Fibroblast of skin of right biceps (primary cell): ENCODE measurements at regions not wholly inside any gene's neighbourhood (a gene's known extent, or its start where the extent isn't known, plus 50 kb on each side); places are given as distances from the start of the nearest gene placed in this dataset.
"Not testable (repeated sequence)": the region's sequence is repeated elsewhere in the genome, so short reads cannot be mapped to it uniquely, and the experiment has no call there.

Source experiments
- DNase-seq: peaks from one replicate; pipeline ENCODE4 v3.0.0-alpha.2; 2013

DNA sequence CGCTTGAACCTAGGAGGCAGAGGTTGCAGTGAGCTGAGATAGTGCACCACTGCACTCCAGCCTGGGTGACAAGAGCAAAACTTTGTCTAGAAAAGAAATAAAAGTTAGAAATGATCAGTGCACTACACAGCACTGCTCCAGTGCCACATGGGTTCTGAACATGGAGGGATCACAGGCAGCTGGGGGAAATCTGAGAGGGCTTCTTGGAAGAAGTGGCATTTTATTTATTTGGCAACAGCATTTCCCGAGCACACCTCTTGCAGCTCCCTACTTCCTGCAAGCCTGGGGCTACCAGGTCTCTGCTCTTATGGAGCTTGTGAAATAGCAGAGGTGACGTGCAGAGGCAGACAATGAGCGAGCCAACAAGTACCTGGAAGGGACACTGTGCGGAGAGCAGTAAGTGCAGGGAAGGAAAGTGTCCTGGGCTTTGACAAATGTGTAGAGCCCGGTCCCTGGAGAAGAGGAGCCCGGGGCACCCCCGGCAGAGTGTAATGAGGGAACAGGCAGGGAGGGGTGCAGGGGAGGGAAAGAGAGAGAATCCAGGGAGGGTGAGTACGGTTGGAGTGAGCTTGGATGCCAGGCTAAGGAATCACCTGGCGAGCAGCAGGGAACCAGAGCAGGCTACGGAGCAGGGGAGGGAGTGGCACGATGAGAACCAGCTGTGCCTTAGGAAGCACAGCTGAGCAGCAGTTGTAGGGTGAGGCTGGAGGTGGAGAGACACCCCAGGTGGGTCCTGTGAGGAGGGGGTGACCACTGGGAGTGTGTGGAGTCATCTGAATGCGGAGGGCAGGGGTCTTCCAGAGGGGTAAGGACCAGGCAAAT lies 104.6 kb upstream of the CTBP2 start:
- no peak for DNase-seq

DNA sequence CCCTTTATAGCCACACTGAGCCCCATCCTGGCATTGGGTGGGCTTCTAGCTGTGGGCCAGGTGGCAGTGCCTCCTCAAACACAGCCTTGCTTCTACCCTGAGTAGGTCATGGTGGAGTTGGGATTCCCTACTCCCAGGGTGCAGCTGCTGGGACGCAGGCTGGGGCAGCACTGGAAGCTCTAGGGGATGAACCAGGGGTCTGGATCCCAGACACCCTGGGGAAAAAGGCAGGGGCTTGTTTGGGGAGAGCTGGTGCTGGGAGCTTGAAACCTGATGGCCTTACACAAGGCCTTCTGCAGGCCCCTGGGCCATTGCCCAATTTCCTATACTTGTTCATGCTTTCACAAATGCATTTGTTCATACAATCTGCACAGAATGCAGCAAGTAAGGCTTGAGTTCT lies 103.7 kb upstream of the CTBP2 start:
- no peak for DNase-seq

DNA sequence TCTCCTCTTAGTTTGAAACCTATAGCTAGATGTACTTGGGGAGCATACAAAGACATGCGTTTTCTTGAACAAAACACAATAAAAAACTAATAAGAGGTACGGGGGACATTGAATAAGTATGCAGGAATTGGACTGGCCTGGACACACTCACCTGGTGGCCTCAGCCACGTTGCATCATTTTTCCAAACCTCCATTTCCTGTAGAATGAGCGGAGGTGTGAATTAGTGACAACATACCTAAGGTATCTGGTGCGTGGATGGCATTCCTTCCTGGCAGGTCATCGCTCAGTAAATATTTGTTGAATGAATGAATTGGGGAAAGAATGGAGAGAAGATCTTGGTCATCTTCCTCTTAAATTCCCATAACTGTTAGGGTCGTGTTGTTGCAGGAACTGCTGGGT lies 103.2 kb upstream of the CTBP2 start:
- DNase-seq: peak; percentile 69

DNA sequence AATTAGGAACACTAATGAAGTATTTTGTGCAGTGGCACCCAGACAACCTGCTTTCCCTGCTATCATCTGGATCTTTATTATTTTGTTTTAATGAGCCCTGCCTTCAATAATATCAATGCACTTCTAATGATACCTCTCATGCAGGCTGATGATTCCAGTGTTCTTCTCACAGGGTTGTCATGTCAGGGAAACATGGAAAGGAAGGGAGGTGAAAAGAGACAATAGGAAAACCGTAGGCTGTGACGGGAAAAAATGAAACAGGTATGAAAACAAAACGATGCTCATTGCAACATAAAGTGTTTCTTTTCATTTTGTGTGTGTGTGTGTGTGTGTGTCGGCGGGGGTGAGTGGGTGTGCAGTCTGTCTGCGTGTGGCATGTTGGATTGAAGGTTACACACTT lies 102.6 kb upstream of the CTBP2 start:
- no peak for DNase-seq

DNA sequence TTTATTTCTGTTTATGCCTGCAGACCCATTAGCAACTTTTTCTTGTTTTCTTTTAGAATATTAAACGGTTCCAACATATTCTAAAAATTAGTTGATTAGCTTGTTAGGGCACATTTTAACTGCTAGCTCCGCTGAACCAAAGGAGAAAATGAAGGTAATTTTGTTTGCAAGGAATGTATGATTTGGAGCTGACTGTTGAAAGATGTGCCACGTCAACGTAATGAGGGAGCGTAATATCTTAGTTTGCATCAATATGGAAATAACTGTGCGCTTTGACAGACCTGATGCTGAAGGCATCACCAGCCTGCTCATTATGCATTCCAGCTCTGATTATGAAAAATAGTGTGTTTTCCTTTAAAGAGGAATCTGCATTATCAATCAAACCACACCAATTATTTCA lies 102.0 kb upstream of the CTBP2 start:
- DNase-seq: no peak

DNA sequence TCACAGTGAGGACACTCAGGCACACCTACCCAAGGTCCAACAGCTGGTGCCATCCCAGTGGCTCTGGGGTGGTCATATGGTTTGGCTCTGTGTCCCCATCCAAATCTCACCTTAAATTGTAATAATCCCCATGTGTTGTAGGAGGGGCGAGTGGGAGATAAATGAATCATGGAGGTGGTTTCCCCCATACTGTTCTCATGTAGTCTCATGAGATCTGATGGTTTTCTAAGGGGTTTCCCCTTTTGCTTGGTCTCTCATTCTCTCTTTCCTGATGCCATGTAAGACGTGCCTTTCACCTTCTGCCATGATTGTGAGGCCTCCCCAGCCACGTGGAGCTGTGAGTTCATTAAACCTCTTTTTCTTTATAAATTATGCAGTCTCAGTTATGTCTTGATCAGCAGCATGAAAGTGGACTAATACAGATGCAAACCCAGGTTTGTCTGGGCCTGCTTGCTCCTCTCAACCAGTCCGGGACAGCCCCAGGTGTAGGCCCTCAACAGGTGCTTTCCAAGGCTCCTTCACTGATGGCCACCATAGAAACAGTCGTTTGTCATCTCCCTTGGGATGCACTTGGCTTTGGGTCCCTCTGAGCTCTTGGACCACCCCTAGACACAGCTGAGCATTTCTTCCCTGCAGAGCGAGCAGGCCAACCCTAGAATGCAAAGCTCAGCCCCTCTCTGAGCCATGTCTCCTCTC lies 101.3 kb upstream of the CTBP2 start:
- no peak for DNase-seq

DNA sequence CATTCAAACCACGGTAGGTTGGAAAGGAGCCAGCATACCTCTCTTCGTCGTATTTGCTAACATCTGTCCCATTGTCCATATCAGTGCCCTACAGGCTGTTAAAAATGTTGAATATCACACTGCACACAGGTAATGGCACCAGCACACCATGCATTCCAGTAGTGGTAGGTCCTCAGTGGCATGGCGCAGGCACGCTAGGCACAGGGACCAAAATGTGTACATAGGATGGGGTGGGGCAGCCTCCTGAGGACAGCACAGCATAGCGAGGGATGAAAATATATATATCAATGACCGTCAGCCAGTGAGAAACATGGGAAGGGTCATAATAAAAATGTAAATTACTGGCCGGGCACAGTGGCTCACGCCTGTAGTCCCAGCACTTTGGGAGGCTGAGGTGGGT lies 99.9 kb upstream of the CTBP2 start:
- DNase-seq: no peak

DNA sequence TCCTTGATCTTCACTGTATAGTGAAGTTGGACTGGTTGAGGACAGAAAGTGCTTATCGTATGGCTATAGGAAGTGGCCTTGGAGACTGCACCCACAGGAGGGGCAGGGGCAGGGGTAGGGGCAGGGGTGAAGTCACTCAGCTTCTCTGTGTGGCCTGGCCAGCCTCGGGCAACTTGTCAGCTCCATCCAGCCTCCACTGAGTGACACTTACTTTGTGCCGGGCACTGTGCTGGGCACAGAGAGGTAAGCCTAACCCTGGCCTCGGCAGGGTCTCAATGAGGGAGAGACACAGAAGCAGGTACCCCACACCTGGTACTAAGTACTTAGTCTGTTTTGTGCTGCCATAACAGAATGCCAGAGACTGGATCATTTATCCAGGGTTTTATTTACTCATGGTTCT lies 99.3 kb upstream of the CTBP2 start:
- no peak for DNase-seq

DNA sequence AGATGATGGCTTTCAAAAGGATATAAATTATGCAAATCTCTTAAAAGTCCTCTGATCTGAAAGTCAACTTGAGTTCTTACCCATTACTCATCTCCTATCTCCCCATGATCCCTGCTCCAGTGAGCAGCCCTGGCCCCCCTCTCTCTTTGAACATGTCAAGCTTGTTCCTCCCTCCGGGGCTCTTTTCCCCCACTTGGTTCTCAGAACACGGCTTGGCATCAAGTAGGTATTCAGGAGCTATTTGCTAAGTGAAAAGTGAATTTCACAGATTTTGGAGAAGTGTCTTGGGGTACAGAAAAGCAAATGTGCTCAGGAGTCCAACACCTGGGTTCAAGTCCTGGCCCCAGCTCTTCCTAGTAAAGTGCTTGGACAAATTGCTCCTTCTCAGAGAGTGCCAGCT lies 98.3 kb upstream of the CTBP2 start:
- DNase-seq: no peak

DNA sequence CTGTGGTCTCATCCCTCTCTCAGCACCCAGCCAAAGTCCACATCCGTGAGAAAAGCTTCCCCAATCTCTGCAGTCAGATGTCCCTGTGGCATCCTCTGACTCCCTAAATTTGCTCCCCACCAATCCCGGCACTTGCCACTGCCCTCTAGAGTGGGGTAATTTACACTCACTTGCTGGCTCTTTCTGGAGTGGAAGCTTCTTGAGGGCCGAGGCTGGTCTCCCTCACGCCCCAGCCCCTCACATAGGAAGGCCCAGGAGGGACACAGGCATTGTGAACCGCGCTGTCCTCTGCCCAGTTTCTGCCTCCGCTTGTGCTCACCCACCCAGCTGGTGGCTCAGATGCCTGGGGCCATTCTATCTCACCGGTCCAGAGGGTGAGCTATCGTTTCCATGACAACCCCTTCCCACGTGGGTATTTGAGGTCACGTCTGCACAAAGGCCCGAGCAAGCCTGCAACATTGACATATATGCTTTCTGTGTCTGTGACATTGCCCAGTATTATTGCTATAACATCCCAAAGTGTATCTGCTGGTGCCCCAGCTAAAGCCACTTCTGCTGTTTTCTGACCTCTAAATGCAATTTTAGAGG lies 97.3 kb upstream of the CTBP2 start:
- DNase-seq: no peak

DNA sequence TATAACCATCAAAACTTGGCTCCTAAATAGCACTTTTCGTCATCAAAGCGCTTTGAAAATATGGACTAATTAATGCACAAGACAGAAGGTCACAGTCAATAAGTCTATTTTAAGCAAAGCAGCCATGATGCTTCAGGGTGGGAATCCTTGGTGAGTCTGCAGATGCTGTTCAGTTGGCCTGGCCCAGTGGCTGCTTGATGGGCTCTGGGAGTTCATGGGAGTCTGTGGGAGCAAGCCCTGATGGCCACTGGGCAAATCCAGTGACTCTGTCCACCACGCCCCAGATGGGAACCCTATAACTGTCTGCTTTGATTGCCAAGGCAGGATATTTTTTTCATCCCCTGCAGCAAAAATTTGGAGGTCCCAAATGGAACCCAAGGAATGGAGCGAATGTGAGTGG lies 95.7 kb upstream of the CTBP2 start:
- DNase-seq: no peak

DNA sequence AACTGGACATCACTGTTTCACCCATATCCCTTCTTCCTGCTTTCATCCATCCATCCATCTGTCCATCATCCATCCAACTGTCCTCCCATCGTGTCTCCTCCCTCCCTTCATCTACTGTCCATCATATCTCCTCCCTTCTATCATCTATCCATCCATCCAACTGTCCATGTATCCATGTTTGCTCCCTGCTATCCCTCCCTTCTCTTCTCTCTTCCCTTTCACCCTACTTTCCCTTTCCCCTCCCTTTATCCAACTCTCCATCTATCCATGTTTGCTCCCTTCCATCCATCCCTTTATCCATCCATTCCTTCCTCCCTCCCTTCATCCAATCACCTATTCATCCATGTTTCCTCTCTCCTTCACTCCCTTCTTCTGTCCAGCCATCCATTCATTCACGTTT lies 92.6 kb upstream of the CTBP2 start:
- no peak for DNase-seq

DNA sequence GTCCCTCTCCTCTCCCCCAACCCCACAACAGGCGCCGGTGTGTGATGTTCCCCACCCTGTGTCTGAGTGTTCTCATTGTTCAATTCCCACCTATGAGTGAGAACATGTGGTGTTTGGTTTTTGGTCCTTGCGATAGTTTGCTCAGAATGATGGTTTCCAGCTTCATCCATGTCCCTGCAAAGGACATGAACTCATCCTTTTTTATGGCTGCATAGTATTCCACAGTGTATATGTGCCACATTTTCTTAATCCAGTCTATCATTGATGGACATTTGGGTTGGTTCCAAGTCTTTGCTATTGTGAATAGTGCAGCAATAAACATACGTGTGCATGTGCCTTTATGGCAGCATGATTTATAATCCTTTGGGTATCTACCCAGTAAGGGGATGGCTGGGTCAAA lies 90.5 kb upstream of the CTBP2 start:
- not testable (repeated sequence) for DNase-seq

DNA sequence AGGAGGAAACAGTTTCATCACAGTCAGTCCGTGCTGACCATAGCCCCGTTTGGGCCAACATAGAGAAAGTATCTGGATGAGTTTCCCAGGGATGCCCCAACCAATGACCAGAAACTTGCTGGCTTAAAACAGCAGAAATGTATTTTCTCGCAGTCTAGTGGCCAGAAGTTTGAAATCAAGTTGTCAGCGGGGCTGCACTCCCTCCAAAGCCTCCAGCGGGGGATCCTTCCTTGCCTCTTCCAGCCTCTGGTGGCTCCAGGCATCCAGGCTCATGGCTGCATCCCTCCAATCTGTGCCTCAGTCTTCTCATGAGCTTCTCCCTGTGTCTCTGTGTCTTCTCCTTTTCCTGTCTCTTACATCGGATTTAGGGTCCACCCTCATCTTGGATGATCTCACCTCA lies 89.6 kb upstream of the CTBP2 start:
- DNase-seq: no peak

DNA sequence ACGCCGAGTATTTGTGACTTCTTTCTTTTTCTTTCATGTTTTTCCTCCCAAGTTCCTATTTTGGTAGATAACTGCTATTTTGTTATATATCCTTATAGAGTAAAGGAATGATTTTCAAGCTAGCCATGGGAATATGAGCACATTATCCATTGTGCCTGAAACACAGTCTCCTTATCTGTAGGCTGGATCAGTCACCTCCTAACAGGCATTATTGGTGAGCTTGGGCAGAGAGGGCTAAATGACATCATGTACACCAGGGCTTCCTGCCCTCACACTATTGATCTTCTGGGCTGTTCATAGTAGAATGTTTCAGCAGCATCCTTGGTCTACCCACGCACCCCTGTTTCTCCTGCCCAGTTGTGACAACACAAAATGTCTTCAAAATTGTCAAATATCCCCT lies 88.1 kb upstream of the CTBP2 start:
- no peak for DNase-seq

DNA sequence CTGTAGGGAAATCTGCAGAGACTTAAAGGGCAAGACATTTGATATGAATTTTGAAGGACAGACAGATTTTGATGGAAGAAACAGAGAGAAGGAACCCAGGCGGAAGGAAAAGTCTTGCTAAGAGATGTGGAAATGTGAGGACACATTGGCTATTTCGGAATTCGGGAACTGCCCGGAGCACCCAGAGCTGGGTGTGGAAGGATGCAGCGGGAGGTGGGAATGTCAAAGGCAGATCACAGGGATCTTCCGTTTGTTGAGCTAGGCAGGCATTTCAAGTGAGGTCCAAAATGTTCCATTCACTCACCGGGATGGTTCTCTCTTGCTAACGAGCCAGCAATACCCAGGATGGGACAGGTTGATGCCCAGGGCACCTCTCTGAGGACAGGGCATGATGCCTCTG lies 87.2 kb upstream of the CTBP2 start:
- no peak for DNase-seq

DNA sequence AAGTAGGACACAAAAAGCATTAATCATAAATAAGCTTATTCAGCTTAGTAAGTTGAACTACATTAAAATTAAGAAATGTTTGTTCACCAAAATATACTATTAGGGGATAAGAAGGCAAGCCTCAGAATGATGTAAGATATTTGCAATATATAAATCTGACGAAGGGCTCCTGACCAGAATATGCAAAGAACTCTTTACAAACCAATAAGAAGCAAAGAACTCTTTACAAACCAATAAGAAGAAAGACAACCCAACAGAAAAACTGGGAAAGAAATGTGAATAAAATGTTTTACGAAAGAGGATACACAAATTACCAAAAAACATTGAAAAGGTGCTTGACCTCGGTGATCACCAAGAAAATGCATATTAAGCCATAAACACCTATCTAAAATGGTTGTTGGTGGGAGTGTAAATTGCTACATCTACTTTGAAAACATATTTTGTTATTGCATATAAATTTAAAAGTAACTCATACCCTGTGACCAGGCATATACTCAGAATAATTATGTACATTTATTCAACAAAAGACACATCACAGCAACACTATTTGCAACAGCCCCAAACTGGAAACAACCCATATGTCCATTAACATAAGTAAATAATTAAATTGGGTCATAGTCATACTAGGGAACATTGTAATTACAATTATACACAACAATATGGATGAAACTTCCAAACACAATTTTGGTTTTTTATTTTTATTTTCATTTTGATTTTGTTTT lies 83.3 kb upstream of the CTBP2 start:
- no peak for DNase-seq

DNA sequence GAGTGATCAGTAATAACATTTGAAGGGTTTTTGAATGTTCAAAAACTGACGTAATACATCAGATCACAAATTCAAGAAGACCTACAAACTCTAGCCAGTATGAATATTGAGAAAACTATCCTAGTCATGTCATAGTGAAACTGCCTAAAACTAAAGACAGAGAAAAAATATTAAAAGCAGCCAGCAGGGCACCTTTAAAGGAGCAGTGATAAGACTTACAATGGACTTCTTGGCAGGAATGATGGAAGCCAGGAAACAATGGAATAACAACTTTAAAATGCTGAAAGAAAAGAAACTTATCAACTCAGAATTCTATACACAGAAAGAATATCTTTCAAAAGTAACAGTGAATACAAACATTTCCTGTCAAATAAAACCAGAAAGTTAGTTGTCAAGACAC lies 78.3 kb upstream of the CTBP2 start:
- DNase-seq: no peak

DNA sequence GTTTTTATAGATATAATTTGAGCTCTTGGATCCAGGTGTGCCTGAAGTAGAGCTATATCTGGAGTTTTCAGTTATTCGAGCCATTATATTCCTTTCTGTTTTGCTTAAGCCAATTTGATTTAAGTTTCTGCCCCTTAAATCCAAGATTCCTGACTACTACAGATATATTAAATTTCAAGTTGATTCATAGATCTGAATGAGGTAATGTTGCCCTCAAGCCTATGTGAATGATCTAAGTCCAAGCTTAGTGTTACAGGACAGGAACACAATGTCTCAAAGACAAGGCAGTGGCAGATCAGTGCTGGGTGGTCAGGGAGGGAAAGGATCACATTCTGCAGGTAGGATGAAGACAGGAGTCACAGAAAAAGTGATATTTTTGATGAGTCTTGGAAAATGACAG lies 75.7 kb upstream of the CTBP2 start:
- DNase-seq: no peak

DNA sequence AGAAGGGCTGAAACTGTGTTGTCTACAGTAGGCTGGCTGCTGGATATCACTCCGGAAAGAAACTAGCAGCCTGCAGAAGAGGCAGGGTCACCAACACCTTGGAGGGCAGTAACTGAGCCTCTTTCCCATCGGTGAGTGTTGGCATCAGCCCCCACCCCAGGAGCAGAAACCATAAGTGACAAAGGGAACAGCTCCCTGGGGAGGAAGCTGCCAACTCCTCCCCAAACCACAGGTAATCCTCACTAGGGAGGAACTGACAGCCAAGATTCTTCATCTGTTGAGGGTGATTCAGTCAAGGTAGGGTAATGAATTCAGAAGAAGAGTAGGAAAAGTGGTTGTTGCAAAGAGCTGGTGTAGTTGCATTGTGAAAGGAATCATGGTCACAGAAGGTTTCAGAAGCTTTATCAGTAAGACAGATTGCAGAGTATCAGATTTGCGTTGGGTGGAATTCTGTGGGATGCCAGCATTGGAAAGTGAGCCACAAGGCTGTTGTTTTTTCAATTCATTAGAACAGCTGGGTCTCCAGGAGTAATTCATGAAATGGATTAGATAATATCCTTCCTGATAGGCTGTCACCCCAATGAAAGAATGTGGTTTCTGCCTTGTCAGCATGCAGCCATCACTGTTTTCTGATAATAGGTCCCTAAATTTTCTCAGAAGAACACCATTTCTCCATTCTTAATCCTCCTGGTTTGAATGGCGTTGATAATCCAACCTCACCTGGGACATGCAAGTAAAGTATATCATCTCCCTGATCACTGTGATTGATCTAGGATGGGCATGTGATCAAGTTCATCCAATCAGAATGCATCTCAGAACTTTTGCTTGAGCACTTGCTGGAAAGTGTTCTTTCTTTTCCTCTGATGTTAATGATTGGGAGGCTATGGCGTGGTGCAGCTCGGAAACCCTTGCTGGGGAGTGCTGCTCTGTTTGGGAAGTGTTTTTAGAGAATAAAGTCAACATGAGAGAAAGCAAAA lies 75.0 kb upstream of the CTBP2 start:
- DNase-seq: no peak

DNA sequence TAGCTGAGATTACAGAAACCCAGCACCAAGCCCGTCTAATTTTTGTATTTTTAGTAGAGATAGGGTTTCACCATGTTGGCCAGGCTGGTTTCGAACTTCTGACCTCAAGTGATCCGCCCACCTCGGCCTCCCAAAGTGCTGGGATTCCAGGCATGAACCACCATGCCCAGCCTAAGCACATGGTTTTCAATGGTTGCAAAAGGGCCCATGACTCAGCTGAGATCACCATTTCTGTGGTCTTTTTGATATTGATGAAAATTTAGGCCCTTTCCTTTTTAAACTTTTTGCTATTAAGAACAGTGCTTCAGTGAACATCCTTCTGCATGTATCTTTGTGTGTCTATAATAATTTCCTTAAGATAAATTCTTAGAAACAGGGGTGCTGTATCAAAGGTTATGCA lies 74.2 kb upstream of the CTBP2 start:
- DNase-seq: peak; percentile 36

DNA sequence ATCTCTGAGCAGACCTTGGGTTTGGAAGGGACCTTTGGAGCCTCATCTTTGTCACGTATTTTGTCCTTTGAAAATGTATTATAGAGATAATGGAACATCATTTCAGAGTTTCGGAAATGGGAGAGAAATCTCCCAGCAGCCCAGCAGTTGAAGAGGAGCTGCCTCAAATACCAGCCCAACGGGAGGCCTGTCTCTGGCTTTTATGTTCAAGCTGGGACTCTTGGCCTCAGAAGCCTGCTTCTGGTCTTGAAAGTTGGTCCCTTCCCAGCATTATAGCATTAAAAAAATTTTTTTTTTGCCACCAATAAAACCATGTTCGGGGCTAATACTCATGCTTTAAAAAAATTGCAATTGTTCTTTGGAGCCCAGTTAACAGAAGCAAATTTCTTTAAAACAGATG lies 73.4 kb upstream of the CTBP2 start:
- DNase-seq: no peak

DNA sequence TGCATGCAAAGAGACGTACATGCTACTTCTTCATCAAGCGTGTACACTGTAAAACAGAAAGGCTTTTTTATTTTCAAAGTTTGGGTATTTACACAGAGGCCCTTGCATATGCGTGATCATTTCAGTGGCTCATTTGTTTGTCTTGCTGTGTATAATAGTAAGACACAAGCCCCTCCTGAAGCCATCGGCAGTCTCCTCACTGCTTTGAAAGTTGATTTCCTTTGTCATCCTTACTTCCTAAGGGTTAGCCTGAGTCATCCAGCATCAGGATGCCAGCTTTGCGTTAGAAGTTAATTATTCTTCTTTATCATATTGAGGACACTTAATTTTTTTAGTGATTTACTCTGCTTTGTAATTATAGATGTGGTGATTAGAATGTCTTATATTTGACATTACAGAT lies 72.5 kb upstream of the CTBP2 start:
- peak; percentile 40 for DNase-seq
